ENCODE measurements at regions not wholly inside any gene's neighbourhood (a gene's known extent, or its start where the extent isn't known, plus 50 kb on each side); places are given as distances from the start of the nearest gene placed in this dataset.
"Not testable (repeated sequence)": the region's sequence is repeated elsewhere in the genome, so short reads cannot be mapped to it uniquely, and the experiment has no call there.

GRCh38 chr4:160546201-160546600, 1443.3 kb downstream of the RAPGEF2 start:
- no peak for ATAC-seq
- in situ Hi-C loops (cut with HindIII; ENCODE audit: extremely low pct_ligation_motif_present, low pct_unique_long_range_greater_than_20kb): no loop called here
- H3K4me3 ChIP-seq (replicated peaks in 1 of 3; ENCODE audit: insufficient read depth in 1 of 3, low read depth in 2 of 3, low read length in 3 of 3): no peak overlapping the region
- DNase-seq (ENCODE audit: low spot score): no peak
- WGBS (ENCODE audit: low lambda C conversion rate): 0% methylated on average over 1 of the region's 1 CpG
- no peak overlapping the region for H2AFZ ChIP-seq (ENCODE audit: low read length)
- no peaks in the 10 kb centered on the region for H3K4me1 ChIP-seq (ENCODE audit: insufficient read depth, low read length)
- no peak overlapping the region for H3K27ac ChIP-seq (ENCODE audit: extremely low read length, insufficient read depth, low read length)
- no peak for FAIRE-seq
- no peak overlapping the region for H3K9ac ChIP-seq (ENCODE audit: insufficient read depth, low read depth, low read length)
- no peaks in the 10 kb centered on the region for H3K79me2 ChIP-seq (ENCODE audit: insufficient read depth, low read length)
- H3K36me3 ChIP-seq (replicated peaks in 1 of 2; ENCODE audit: control insufficient read depth in 1 of 2, insufficient read depth in 2 of 2, low read length in 2 of 2): no peaks in the 10 kb centered on the region
- BruUV-seq (replicated peaks): no TSS peak
- no peak overlapping the region for H3K4me2 ChIP-seq (ENCODE audit: low read depth, low read length)
- POLR2A ChIA-PET: no interaction called here
- H4K20me1 ChIP-seq (ENCODE audit: insufficient read depth, low read length): no peaks in the 10 kb centered on the region
- H3K27me3 ChIP-seq (ENCODE audit: control insufficient read depth in 1 of 2, insufficient read depth in 2 of 2, low read length in 2 of 2): no peaks in the 10 kb centered on the region; a peak in 1 of 5 replicates
- no peaks in the 10 kb centered on the region for H3K9me3 ChIP-seq (ENCODE audit: low read length)
- CTCF ChIA-PET (ENCODE audit: low intra/inter-chr PET ratio, low total read pairs): no interaction called here
- TF ChIP-seq MEF2D (CRISPR knock-in tag; IDR thresholded peaks at IDR 0.05): no peak
- intact Hi-C loops (cut with micrococcal nuclease; ENCODE audit: unreplicated experiment): no loop called here

- intact Hi-C loops (cut with micrococcal nuclease; ENCODE audit: unreplicated experiment); ATAC-seq; in situ Hi-C loops (cut with HindIII; ENCODE audit: extremely low pct_ligation_motif_present, low pct_unique_long_range_greater_than_20kb); DNase-seq (ENCODE audit: low spot score); BruUV-seq (replicated peaks); H3K9me3 ChIP-seq (ENCODE audit: low read length); H3K4me2 ChIP-seq (ENCODE audit: low read depth, low read length); CTCF ChIA-PET (ENCODE audit: low intra/inter-chr PET ratio, low total read pairs); H3K9ac ChIP-seq (ENCODE audit: insufficient read depth, low read depth, low read length); H3K27ac ChIP-seq (ENCODE audit: extremely low read length, insufficient read depth, low read length); H3K79me2 ChIP-seq (ENCODE audit: insufficient read depth, low read length); H2AFZ ChIP-seq (ENCODE audit: low read length); H3K4me1 ChIP-seq (ENCODE audit: insufficient read depth, low read length); H3K27me3 ChIP-seq (ENCODE audit: control insufficient read depth in 1 of 2, insufficient read depth in 2 of 2, low read length in 2 of 2); POLR2A ChIA-PET; FAIRE-seq; H3K36me3 ChIP-seq (replicated peaks in 1 of 2; ENCODE audit: control insufficient read depth in 1 of 2, insufficient read depth in 2 of 2, low read length in 2 of 2); H3K4me3 ChIP-seq (replicated peaks in 1 of 3; ENCODE audit: insufficient read depth in 1 of 3, low read depth in 2 of 3, low read length in 3 of 3); H4K20me1 ChIP-seq (ENCODE audit: insufficient read depth, low read length): not testable (repeated sequence)
- 40% methylated on average over 6 of the region's 32 CpGs for WGBS (ENCODE audit: low lambda C conversion rate)
These were observed 1447.2 kb downstream of the RAPGEF2 start for GRCh38 chr4:160549951-160550519.

- TF ChIP-seq ZNF44 (CRISPR knock-in tag; IDR thresholded peaks at IDR 0.05): no peak
- no peak for TF ChIP-seq ATAD3A (CRISPR knock-in tag; IDR thresholded peaks at IDR 0.05)
- no peak for TF ChIP-seq ZNF501 (CRISPR knock-in tag; IDR thresholded peaks at IDR 0.05)
- no peak for TF ChIP-seq TOE1 (CRISPR knock-in tag; IDR thresholded peaks at IDR 0.05)
- TF ChIP-seq MED8 (CRISPR knock-in tag; IDR thresholded peaks at IDR 0.05; ENCODE audit: insufficient replicate concordance): no peak
- 21% methylated on average over 4 of the region's 4 CpGs for WGBS (ENCODE audit: low lambda C conversion rate)
- Histone ChIP-seq H3K27me3 (ENCODE audit: control insufficient read depth in 1 of 2, insufficient read depth in 2 of 2, low read length in 2 of 2) (no peaks in the 10 kb centered on the region), H3K9me3 (ENCODE audit: low read length) (no peaks in the 10 kb centered on the region), H3K79me2 (ENCODE audit: insufficient read depth, low read length) (no peaks in the 10 kb centered on the region), H2AFZ (ENCODE audit: low read length) (no peak overlapping the region), H3K27ac (ENCODE audit: extremely low read length, insufficient read depth, low read length) (no peak overlapping the region), H3K4me2 (ENCODE audit: low read depth, low read length) (no peak overlapping the region), H3K36me3 (replicated peaks in 1 of 2; ENCODE audit: control insufficient read depth in 1 of 2, insufficient read depth in 2 of 2, low read length in 2 of 2) (no peaks in the 10 kb centered on the region), H4K20me1 (ENCODE audit: insufficient read depth, low read length) (no peaks in the 10 kb centered on the region), H3K4me3 (replicated peaks in 1 of 3; ENCODE audit: insufficient read depth in 1 of 3, low read depth in 2 of 3, low read length in 3 of 3) (no peak overlapping the region), H3K4me1 (ENCODE audit: insufficient read depth, low read length) (no peaks in the 10 kb centered on the region), H3K9ac (ENCODE audit: insufficient read depth, low read depth, low read length) (no peak overlapping the region)
- intact Hi-C loops (cut with micrococcal nuclease; ENCODE audit: unreplicated experiment) (no loop called here), in situ Hi-C loops (cut with HindIII; ENCODE audit: extremely low pct_ligation_motif_present, low pct_unique_long_range_greater_than_20kb) (no loop called here)
- ATAC-seq (no peak), DNase-seq (ENCODE audit: low spot score) (no peak), FAIRE-seq (no peak)
- POLR2A ChIA-PET: no interaction called here
- no TSS peak for BruUV-seq (replicated peaks)
- CTCF ChIA-PET (ENCODE audit: low intra/inter-chr PET ratio, low total read pairs): no interaction called here
These were observed 1459.8 kb downstream of the RAPGEF2 start for GRCh38 chr4:160562661-160563060.
